ENCODE measurements at regions not wholly inside any gene's neighbourhood (a gene's known extent, or its start where the extent isn't known, plus 50 kb on each side); places are given as distances from the start of the nearest gene placed in this dataset.
"Not testable (repeated sequence)": the region's sequence is repeated elsewhere in the genome, so short reads cannot be mapped to it uniquely, and the experiment has no call there.

DNA sequence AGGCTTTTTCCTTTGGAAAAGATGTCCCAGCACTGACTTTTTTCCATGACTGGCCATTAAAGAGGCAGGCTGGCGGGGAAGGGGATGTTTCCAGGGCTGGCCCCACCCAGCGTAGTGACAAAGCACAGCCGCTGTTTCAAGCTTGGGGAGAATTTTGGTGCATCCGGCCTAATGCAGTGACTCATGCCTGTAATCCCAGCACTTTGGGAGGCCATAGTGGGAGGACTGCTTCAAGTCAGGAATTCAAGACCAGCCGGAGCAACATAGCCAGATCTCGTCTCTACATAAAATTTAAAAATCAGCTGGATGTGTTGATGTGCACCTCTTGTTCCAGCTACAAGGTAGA, 78.0 kb upstream of the SH3BP4 start:
- DNase-seq (no peak), ATAC-seq (no peak)
- H3K4me3 Mint-ChIP-seq = no peak overlapping the region
- H3K4me1 Mint-ChIP-seq = no peaks in the 10 kb centered on the region
- intact Hi-C loops (cut with DNase I, micrococcal nuclease) = no loop called here
- POLR2A ChIA-PET = no interaction called here
- H3K9me3 Mint-ChIP-seq (ENCODE audit: low read depth) = no peaks in the 10 kb centered on the region
- no peaks in the 10 kb centered on the region for H3K36me3 Mint-ChIP-seq (ENCODE audit: low read depth)
- H3K27me3 Mint-ChIP-seq = peaks cover 9% of the 10 kb centered on the region
- CTCF ChIA-PET = interaction anchor here (0.6 kb wide), 1 partner anchor 173 kb away, joined by 6 read pairs; no protein-coding TSS in a partner anchor
- H3K27ac Mint-ChIP-seq = no peak overlapping the region

DNA sequence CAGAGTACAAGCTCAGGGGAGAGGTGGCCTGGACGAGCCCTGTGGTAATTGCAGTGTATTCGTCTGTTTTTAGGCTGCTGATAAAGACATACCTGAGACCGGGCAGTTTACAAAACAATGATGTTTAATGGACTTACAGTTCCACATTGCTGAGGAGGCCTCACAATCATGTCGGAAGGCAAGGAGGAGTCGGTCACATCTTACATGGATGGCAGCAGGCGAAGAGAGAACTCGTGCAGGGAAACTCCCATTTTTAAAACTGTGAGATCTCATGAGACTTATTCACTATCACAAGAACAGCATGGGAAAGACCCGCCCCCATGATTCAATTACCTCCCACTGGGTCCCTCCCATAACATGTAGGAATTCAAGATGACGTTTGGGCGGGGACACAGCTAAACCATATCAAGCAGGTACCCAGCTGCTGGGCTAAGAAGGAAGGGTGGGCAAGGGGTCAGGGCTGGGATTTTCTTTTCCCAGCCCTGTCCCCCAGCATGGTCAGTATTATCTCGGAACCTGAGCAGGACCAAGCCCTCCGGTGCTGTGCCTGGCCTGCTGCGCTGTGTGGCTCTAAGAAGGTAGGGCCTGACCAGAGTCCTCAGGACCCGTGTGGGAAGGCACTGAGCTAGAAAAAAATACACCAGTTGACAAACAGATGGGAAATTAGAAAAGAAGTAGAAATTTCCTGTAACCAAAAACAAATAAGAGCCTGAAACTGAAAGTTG, 78.6 kb upstream of the SH3BP4 start:
- peaks cover 9% of the 10 kb centered on the region for H3K27me3 Mint-ChIP-seq
- POLR2A ChIA-PET = no interaction called here
- H3K4me3 Mint-ChIP-seq = no peak overlapping the region
- intact Hi-C loops (cut with DNase I, micrococcal nuclease) = no loop called here
- H3K4me1 Mint-ChIP-seq = no peaks in the 10 kb centered on the region
- CTCF ChIA-PET = no interaction called here
- DNase-seq = no peak
- no peak for ATAC-seq
- H3K9me3 Mint-ChIP-seq (ENCODE audit: low read depth) = no peaks in the 10 kb centered on the region
- H3K27ac Mint-ChIP-seq = no peak overlapping the region
- no peaks in the 10 kb centered on the region for H3K36me3 Mint-ChIP-seq (ENCODE audit: low read depth)

DNA sequence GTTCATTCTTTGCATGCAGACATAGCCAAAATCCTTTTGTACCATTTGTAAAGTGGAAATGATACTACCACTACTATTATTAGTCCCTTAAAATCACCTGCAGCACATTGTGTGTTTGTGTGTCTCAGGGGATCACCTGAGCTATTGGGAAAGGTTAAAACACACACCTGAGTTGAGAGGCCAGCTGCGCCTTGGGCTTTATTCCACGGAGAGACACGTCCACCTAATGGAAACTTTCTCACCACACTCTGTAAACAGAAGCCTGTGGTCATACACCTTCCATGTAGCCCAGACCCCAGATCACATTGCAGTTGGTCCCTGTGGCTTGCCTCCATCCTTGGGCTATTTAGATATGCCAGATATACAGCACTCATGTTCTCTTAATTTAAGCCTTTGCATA, 81.8 kb upstream of the SH3BP4 start:
- H3K4me1 Mint-ChIP-seq = no peaks in the 10 kb centered on the region
- intact Hi-C loops (cut with DNase I, micrococcal nuclease) = no loop called here
- ChIA-PET CTCF (no interaction called here), POLR2A (no interaction called here)
- ATAC-seq (no peak), DNase-seq (no peak)
- no peak overlapping the region for H3K4me3 Mint-ChIP-seq
- H3K27me3 Mint-ChIP-seq = peaks cover 6% of the 10 kb centered on the region
- peaks cover 3% of the 10 kb centered on the region for H3K9me3 Mint-ChIP-seq (ENCODE audit: low read depth)
- H3K36me3 Mint-ChIP-seq (ENCODE audit: low read depth) = no peaks in the 10 kb centered on the region
- H3K27ac Mint-ChIP-seq = no peak overlapping the region

DNA sequence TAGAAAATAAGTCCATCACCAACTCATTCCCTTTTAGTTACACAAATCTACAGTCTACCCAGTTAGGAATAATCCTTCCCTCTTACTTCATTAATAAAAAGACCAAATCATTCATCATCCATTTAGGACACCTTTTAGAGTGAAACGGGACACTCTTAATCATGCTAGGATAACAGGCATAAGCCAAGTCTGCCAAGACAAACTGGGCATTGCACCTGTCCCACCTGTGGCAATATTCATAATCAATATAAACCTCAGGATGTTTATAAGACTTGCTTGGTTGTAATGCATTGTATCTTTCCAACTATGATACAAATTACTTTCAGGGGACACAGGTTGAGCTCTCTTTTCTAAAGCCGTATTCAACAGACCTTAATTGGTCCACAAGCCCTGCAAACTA, 82.7 kb upstream of the SH3BP4 start:
- Mint-ChIP-seq H3K4me3 (no peak overlapping the region), H3K27ac (no peak overlapping the region), H3K4me1 (no peaks in the 10 kb centered on the region), H3K9me3 (ENCODE audit: low read depth) (peaks cover 3% of the 10 kb centered on the region), H3K36me3 (ENCODE audit: low read depth) (no peaks in the 10 kb centered on the region), H3K27me3 (peaks cover 6% of the 10 kb centered on the region)
- DNase-seq = no peak
- ChIA-PET POLR2A (no interaction called here), CTCF (no interaction called here)
- intact Hi-C loops (cut with DNase I, micrococcal nuclease) = no loop called here
- no peak for ATAC-seq

DNA sequence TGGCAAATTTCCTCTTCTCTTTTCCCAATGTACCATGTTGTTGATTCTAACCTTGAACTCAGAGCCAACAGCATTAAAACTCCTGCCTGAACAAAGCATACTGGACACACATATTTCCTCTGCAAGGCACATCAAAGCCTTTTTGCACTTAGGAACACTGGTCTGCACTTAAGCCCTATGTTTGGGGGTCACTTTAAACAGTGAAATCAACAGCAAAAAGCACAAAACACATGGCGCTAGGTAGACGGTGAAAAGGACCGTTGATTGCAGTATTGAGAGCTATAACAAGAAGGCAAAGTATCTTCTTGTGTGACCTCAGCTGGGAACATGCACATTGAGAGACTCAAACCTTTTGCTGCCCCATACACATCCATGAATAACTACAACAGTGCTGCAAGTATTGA, 83.9 kb upstream of the SH3BP4 start:
- DNase-seq (no peak), ATAC-seq (no peak)
- Mint-ChIP-seq H3K27me3 (peaks cover 6% of the 10 kb centered on the region), H3K4me1 (no peaks in the 10 kb centered on the region), H3K4me3 (no peak overlapping the region), H3K27ac (no peak overlapping the region), H3K9me3 (ENCODE audit: low read depth) (peaks cover 3% of the 10 kb centered on the region), H3K36me3 (ENCODE audit: low read depth) (no peaks in the 10 kb centered on the region)
- CTCF ChIA-PET = interaction anchor here (1.0 kb wide), 1 partner anchor 800 kb away, joined by 3 read pairs; no protein-coding TSS in a partner anchor
- POLR2A ChIA-PET = no interaction called here
- intact Hi-C loops (cut with DNase I, micrococcal nuclease) = no loop called here

DNA sequence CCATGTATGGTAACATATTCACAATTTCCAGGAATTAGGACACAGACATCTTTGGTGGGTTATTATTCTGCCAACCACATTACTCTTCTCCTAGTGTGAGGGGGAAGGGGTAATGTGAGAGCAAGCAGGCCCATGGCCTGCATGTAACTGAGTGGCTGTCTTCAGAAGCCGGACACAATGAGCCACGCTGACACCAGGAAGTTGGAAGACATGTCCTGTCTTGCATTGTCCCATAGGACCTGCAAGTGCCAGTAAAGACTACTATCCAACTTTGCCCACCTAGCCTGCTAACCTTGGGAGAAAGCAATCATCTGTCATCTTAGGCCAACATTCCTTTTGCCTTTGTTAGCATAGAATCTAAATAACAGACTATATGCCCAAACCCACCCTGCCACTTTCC, 86.2 kb upstream of the SH3BP4 start:
- ATAC-seq (no peak), DNase-seq (no peak)
- no peaks in the 10 kb centered on the region for H3K36me3 Mint-ChIP-seq (ENCODE audit: low read depth)
- POLR2A ChIA-PET = no interaction called here
- peaks cover 3% of the 10 kb centered on the region for H3K27me3 Mint-ChIP-seq
- H3K4me3 Mint-ChIP-seq = no peak overlapping the region
- intact Hi-C loops (cut with DNase I, micrococcal nuclease) = no loop called here
- peaks cover 3% of the 10 kb centered on the region for H3K9me3 Mint-ChIP-seq (ENCODE audit: low read depth)
- CTCF ChIA-PET = no interaction called here
- no peaks in the 10 kb centered on the region for H3K4me1 Mint-ChIP-seq
- no peak overlapping the region for H3K27ac Mint-ChIP-seq

DNA sequence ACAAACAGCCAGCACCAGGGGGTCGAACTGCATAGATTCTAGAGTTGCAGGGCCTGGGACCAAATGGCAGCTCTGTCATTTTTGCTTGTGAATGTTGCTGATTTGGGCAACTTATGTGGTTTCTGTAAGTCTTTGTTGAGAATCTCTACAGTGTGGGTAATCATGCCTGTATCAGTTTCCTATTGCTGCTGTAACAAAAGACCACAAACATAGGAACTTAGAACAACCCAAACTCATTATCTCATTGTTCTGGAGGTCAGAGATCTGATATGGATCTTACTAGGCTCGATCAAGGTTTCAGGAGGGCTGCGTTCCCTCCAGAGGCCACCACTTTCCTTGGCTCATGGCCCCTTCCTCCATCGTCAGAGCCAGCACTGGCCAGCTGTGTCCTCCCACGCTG, 86.8 kb upstream of the SH3BP4 start:
- no peak for ATAC-seq
- CTCF ChIA-PET = no interaction called here
- Mint-ChIP-seq H3K4me3 (no peak overlapping the region), H3K36me3 (ENCODE audit: low read depth) (no peaks in the 10 kb centered on the region), H3K9me3 (ENCODE audit: low read depth) (peaks cover 3% of the 10 kb centered on the region), H3K27me3 (no peaks in the 10 kb centered on the region), H3K4me1 (no peaks in the 10 kb centered on the region), H3K27ac (no peak overlapping the region)
- DNase-seq = no peak
- intact Hi-C loops (cut with DNase I, micrococcal nuclease) = no loop called here
- POLR2A ChIA-PET = no interaction called here

DNA sequence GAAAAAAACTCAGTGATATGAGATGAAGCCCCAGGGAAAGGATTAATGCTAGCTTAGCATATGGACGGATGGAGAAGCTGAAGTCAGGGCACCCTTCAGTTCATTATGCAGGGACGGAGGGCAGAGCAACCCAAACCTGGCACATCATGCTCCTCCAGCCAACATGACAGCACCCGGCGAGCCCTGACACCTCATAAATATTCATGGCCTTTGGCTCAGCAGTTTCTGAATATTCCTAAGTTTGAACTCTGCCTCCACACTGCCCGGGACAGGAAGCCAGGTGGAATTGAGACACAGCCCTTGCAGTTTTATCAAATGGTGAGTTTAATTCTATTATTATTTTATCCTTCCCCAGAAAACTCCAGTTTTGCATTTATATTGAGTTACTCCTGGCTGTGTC, 87.3 kb upstream of the SH3BP4 start:
- no peak overlapping the region for H3K4me3 Mint-ChIP-seq
- CTCF ChIA-PET = no interaction called here
- H3K4me1 Mint-ChIP-seq = no peaks in the 10 kb centered on the region
- no peaks in the 10 kb centered on the region for H3K36me3 Mint-ChIP-seq (ENCODE audit: low read depth)
- POLR2A ChIA-PET = no interaction called here
- H3K27me3 Mint-ChIP-seq = peaks cover 3% of the 10 kb centered on the region
- H3K27ac Mint-ChIP-seq = no peak overlapping the region
- intact Hi-C loops (cut with DNase I, micrococcal nuclease) = no loop called here
- H3K9me3 Mint-ChIP-seq (ENCODE audit: low read depth) = peaks cover 3% of the 10 kb centered on the region
- ATAC-seq (no peak), DNase-seq (no peak)

DNA sequence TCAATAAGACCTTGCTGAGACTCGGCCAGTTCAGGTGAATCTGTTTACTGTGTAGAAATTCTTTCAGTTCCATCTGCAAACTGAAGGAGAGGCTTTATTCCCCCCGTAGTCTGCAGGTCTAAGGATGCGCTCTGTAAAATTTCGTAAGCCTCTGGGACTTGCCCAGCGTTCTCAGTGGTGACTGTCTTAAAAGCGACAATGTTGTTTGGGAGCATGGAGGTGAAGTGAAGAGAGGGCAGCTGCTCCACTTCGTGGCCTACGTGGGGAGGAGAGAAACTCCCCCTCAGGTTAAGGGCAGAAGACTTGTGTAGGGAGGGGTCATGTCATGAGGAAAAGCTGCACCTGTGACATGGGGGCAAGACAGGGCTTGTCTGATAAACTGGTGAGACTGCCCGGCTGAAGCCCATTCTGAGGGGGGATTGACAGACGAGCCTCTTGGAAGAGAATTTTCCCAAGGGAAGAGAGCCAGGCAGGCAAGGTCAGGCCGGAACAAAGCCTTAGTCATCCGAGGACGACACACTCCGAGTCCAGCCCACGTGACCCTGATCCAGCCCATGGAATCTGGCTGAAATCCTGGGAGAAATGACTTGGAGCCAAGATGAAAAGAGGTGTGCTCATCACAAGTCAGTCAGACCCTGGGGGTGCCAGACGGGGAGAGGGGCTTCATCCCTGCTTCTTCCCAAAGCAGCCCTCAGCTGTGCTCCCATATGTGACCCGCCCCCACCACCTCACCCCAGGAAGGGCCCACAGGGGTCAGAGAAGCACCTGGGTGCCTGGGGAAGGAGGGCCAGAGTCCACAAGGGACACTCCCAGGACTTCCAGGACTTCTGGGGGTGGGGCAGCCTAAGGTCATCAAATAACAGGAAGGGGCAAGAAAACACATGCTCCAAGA, 88.5 kb upstream of the SH3BP4 start:
- Mint-ChIP-seq H3K4me1 (no peaks in the 10 kb centered on the region), H3K9me3 (ENCODE audit: low read depth) (peaks cover 3% of the 10 kb centered on the region), H3K36me3 (ENCODE audit: low read depth) (no peaks in the 10 kb centered on the region), H3K27me3 (peaks cover 3% of the 10 kb centered on the region), H3K27ac (no peak overlapping the region), H3K4me3 (no peak overlapping the region)
- CTCF ChIA-PET = no interaction called here
- no peak for DNase-seq
- intact Hi-C loops (cut with DNase I, micrococcal nuclease) = no loop called here
- POLR2A ChIA-PET = no interaction called here
- ATAC-seq = no peak

DNA sequence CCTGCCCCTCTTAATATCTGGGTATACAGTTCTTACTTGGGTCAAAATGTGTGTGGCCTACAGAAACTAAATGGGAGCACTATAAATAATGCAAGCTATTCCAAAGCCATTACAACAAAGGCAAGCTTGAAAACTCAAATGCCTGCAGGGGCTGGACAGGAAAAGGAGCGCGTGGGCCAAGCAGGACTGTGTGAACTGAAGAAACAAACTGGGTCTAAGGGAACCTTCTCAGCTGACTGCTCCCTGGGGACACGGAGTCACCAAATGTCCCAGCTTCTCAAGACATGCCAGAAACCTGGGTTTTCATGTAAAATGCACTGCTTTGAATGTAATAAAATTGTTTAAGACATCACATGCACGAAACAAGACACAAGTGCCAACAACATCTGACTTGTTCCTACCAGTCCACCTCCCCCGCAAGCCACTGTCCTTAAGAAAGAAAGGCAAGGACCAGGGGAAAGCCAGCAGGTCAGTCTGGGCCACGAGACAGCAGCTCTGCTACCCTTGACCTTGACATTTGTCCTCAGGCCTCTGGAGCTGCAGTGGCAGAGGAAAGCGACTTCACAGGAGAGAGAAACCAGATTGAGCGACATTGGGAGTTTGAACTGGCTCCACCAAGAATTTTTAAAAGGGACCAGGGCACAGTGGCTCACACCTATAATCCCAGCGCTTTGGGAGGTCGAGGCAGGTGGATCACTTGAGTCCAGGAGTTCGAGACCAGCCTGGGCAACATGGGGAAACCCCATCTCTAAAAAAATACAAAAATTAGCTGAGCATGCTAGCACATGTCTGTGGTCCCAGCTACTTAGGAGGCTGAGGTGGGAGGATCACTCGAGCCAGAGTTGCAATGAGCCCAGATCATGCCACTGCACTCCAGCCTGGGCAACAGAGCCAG, 89.7 kb upstream of the SH3BP4 start:
- no peak overlapping the region for H3K4me3 Mint-ChIP-seq
- ChIA-PET CTCF (no interaction called here), POLR2A (no interaction called here)
- peaks cover 3% of the 10 kb centered on the region for H3K9me3 Mint-ChIP-seq (ENCODE audit: low read depth)
- H3K27me3 Mint-ChIP-seq = peaks cover 3% of the 10 kb centered on the region
- no peaks in the 10 kb centered on the region for H3K4me1 Mint-ChIP-seq
- intact Hi-C loops (cut with DNase I, micrococcal nuclease) = no loop called here
- ATAC-seq (no peak), DNase-seq (no peak)
- H3K27ac Mint-ChIP-seq = no peak overlapping the region
- H3K36me3 Mint-ChIP-seq (ENCODE audit: low read depth) = no peaks in the 10 kb centered on the region

DNA sequence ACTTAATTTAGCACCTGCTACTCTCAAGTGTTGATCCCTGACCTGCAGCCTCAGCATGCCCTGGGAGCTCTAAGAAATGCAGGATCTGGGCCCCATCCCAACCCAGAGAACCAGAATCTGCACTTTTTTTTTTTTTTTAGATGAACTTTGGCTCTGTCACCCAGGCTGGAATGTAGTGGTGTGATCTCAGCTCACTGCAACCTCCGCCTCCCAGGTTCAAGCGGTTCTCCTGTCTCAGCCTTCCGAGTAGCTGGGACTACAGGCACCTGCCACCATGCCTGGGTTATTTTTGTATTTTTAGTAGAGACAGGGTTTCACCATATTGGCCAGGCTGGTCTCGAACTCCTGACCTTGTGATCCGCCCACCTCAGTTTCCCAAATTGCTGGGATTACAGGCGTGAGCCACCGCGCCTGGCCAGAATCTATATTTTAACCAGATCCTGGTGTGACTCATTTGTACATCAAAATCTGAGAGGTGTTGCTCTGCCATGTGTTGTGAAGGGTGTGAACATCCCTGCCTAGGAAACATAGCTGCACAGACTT, 92.4 kb upstream of the SH3BP4 start:
- H3K9me3 Mint-ChIP-seq (ENCODE audit: low read depth); CTCF ChIA-PET; H3K27ac Mint-ChIP-seq; H3K4me3 Mint-ChIP-seq; H3K36me3 Mint-ChIP-seq (ENCODE audit: low read depth); POLR2A ChIA-PET; H3K27me3 Mint-ChIP-seq; DNase-seq; intact Hi-C loops (cut with DNase I, micrococcal nuclease); ATAC-seq; H3K4me1 Mint-ChIP-seq: not testable (repeated sequence)
